ENCODE measurements at regions not wholly inside any gene's neighbourhood (a gene's known extent, or its start where the extent isn't known, plus 50 kb on each side); places are given as distances from the start of the nearest gene placed in this dataset.

GRCh38 chr11:110901441-110901840, 189.2 kb upstream of the ARHGAP20 start:
- Histone ChIP-seq H3K9ac (no peak overlapping the region), H3K36me3 (ENCODE audit: insufficient read depth) (no peaks in the 10 kb centered on the region), H3K27me3 (ENCODE audit: insufficient read depth, low read depth) (no peaks in the 10 kb centered on the region), H3K4me3 (IDR thresholded peaks at IDR 0.05; ENCODE audit: insufficient read depth, low read depth, low read length) (no peak overlapping the region), H3K27ac (no peak overlapping the region), H4K20me1 (ENCODE audit: insufficient read depth) (no peaks in the 10 kb centered on the region), H3K4me1 (ENCODE audit: low read depth, poor library complexity, severe bottlenecking) (no peaks in the 10 kb centered on the region), H2AFZ (ENCODE audit: low read depth) (no peak overlapping the region), H3K79me2 (ENCODE audit: insufficient read depth, low read depth) (no peaks in the 10 kb centered on the region), H3K4me2 (no peak overlapping the region)
- TF ChIP-seq, protein P1, sequence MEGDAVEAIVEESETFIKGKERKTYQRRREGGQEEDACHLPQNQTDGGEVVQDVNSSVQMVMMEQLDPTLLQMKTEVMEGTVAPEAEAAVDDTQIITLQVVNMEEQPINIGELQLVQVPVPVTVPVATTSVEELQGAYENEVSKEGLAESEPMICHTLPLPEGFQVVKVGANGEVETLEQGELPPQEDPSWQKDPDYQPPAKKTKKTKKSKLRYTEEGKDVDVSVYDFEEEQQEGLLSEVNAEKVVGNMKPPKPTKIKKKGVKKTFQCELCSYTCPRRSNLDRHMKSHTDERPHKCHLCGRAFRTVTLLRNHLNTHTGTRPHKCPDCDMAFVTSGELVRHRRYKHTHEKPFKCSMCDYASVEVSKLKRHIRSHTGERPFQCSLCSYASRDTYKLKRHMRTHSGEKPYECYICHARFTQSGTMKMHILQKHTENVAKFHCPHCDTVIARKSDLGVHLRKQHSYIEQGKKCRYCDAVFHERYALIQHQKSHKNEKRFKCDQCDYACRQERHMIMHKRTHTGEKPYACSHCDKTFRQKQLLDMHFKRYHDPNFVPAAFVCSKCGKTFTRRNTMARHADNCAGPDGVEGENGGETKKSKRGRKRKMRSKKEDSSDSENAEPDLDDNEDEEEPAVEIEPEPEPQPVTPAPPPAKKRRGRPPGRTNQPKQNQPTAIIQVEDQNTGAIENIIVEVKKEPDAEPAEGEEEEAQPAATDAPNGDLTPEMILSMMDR (conservative IDR thresholded peaks at IDR 0.05; ENCODE audit: low read depth, low read length), result no peak

- H3K79me2 ChIP-seq (ENCODE audit: insufficient read depth, low read depth), result no peaks in the 10 kb centered on the region
- TF ChIP-seq, protein P1 (conservative IDR thresholded peaks at IDR 0.05; ENCODE audit: low read depth, low read length), result no peak
- H3K4me3 ChIP-seq (IDR thresholded peaks at IDR 0.05; ENCODE audit: insufficient read depth, low read depth, low read length), result no peak overlapping the region
- no peak overlapping the region for H3K27ac ChIP-seq
- H3K36me3 ChIP-seq (ENCODE audit: insufficient read depth), result no peaks in the 10 kb centered on the region
- no peak overlapping the region for H2AFZ ChIP-seq (ENCODE audit: low read depth)
- H3K27me3 ChIP-seq (ENCODE audit: insufficient read depth, low read depth), result no peaks in the 10 kb centered on the region
- H4K20me1 ChIP-seq (ENCODE audit: insufficient read depth), result no peaks in the 10 kb centered on the region
- no peaks in the 10 kb centered on the region for H3K4me1 ChIP-seq (ENCODE audit: low read depth, poor library complexity, severe bottlenecking)
- H3K4me2 ChIP-seq, result no peak overlapping the region
- H3K9ac ChIP-seq, result no peak overlapping the region
Measured at GRCh38 chr11:110900426-110900825, 188.2 kb upstream of the ARHGAP20 start.

DNA sequence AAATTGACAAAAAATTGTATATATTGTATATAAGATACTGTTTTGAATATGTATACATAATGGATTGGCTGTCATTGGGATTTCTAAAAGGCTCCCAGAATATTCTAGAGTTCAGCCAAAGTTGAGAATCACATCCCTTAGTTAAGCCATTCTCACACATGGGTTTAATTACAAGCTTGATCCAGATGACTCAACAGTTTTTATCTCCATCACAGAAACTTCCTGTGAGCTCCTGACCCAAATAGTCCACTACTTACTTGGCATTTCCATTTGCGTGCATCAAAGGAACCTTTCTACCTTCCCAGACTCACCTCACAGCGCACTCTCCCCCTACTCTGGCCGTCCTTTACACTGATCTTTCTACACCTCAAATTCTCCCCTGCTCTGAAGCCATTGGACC, 184.8 kb upstream of the ARHGAP20 start:
- no peaks in the 10 kb centered on the region for H3K27me3 ChIP-seq (ENCODE audit: insufficient read depth, low read depth)
- H3K4me2 ChIP-seq, result no peak overlapping the region
- no peak overlapping the region for H3K4me3 ChIP-seq (IDR thresholded peaks at IDR 0.05; ENCODE audit: insufficient read depth, low read depth, low read length)
- H3K79me2 ChIP-seq (ENCODE audit: insufficient read depth, low read depth), result no peaks in the 10 kb centered on the region
- no peaks in the 10 kb centered on the region for H3K36me3 ChIP-seq (ENCODE audit: insufficient read depth)
- no peaks in the 10 kb centered on the region for H3K4me1 ChIP-seq (ENCODE audit: low read depth, poor library complexity, severe bottlenecking)
- H2AFZ ChIP-seq (ENCODE audit: low read depth), result no peak overlapping the region
- TF ChIP-seq, protein P1 (conservative IDR thresholded peaks at IDR 0.05; ENCODE audit: low read depth, low read length), result no peak
- no peak overlapping the region for H3K27ac ChIP-seq
- no peak overlapping the region for H3K9ac ChIP-seq
- no peaks in the 10 kb centered on the region for H4K20me1 ChIP-seq (ENCODE audit: insufficient read depth)

GRCh38 chr11:110896358-110896757, 184.1 kb upstream of the ARHGAP20 start:
- TF ChIP-seq, protein P1 (conservative IDR thresholded peaks at IDR 0.05; ENCODE audit: low read depth, low read length), result no peak
- Histone ChIP-seq H3K4me2 (no peak overlapping the region), H4K20me1 (ENCODE audit: insufficient read depth) (no peaks in the 10 kb centered on the region), H3K36me3 (ENCODE audit: insufficient read depth) (no peaks in the 10 kb centered on the region), H3K79me2 (ENCODE audit: insufficient read depth, low read depth) (no peaks in the 10 kb centered on the region), H3K9ac (no peak overlapping the region), H3K4me3 (IDR thresholded peaks at IDR 0.05; ENCODE audit: insufficient read depth, low read depth, low read length) (no peak overlapping the region), H3K27ac (no peak overlapping the region), H3K27me3 (ENCODE audit: insufficient read depth, low read depth) (no peaks in the 10 kb centered on the region), H2AFZ (ENCODE audit: low read depth) (no peak overlapping the region), H3K4me1 (ENCODE audit: low read depth, poor library complexity, severe bottlenecking) (no peaks in the 10 kb centered on the region)
